ENCODE measurements at regions not wholly inside any gene's neighbourhood (a gene's known extent, or its start where the extent isn't known, plus 50 kb on each side); places are given as distances from the start of the nearest gene placed in this dataset.

- Histone ChIP-seq H3K18ac (ENCODE audit: low read length) (no peak overlapping the region), H3K27ac (ENCODE audit: low read depth, low read length) (no peak overlapping the region), H3K4me2 (ENCODE audit: low read length) (no peak overlapping the region), H3K79me2 (ENCODE audit: control insufficient read depth, insufficient read depth, low read length) (no peaks in the 10 kb centered on the region), H3K79me1 (ENCODE audit: low read length) (no peaks in the 10 kb centered on the region), H4K8ac (ENCODE audit: low read depth, low read length) (no peak overlapping the region), H3K4ac (ENCODE audit: low read depth, low read length) (no peak overlapping the region), H2BK5ac (ENCODE audit: low read length) (no peak overlapping the region), H3K9ac (ENCODE audit: low read length) (no peak overlapping the region), H3K56ac (ENCODE audit: low read length) (no peak overlapping the region), H4K5ac (ENCODE audit: low read length) (no peak overlapping the region), H3K4me1 (ENCODE audit: control insufficient read depth, low read depth, low read length) (no peaks in the 10 kb centered on the region), H2BK120ac (ENCODE audit: low read depth, low read length) (no peak overlapping the region), H3K36me3 (ENCODE audit: control insufficient read depth, insufficient read depth, low read length) (no peaks in the 10 kb centered on the region), H3K23ac (ENCODE audit: low read length) (no peak overlapping the region), H2BK15ac (replicated peaks; ENCODE audit: low read depth) (no peak overlapping the region), H3K27me3 (ENCODE audit: insufficient read depth, low read length, poor library complexity) (no peaks in the 10 kb centered on the region), H3K4me3 (ENCODE audit: low read length) (no peak overlapping the region), H2AK5ac (ENCODE audit: low read length) (no peak overlapping the region)
- no peak for DNase-seq
- WGBS (ENCODE audit: extremely low coverage, insufficient coverage, low lambda C conversion rate): no CpG with 5 or more reads among the region's 12 CpGs
Observed at GRCh38 chr7:101691822-101692384, 62.8 kb upstream of the MYL10 start.

GRCh38 chr7:101693498-101694091 lies 64.5 kb upstream of the MYL10 start:
- H3K56ac ChIP-seq (ENCODE audit: low read length): no peak overlapping the region
- no peak overlapping the region for H3K4me2 ChIP-seq (ENCODE audit: low read length)
- H3K79me1 ChIP-seq (ENCODE audit: low read length): no peaks in the 10 kb centered on the region
- H3K4me1 ChIP-seq (ENCODE audit: control insufficient read depth, low read depth, low read length): no peaks in the 10 kb centered on the region
- H4K5ac ChIP-seq (ENCODE audit: low read length): no peak overlapping the region
- no peak overlapping the region for H3K27ac ChIP-seq (ENCODE audit: low read depth, low read length)
- H3K79me2 ChIP-seq (ENCODE audit: control insufficient read depth, insufficient read depth, low read length): no peaks in the 10 kb centered on the region
- DNase-seq: no peak
- H3K9ac ChIP-seq (ENCODE audit: low read length): no peak overlapping the region
- no peak overlapping the region for H3K23ac ChIP-seq (ENCODE audit: low read length)
- H3K36me3 ChIP-seq (ENCODE audit: control insufficient read depth, insufficient read depth, low read length): no peaks in the 10 kb centered on the region
- no peak overlapping the region for H2BK120ac ChIP-seq (ENCODE audit: low read depth, low read length)
- H2AK5ac ChIP-seq (ENCODE audit: low read length): no peak overlapping the region
- H4K8ac ChIP-seq (ENCODE audit: low read depth, low read length): no peak overlapping the region
- no peak overlapping the region for H3K18ac ChIP-seq (ENCODE audit: low read length)
- no peak overlapping the region for H3K4me3 ChIP-seq (ENCODE audit: low read length)
- WGBS (ENCODE audit: extremely low coverage, insufficient coverage, low lambda C conversion rate): no CpG with 5 or more reads among the region's 14 CpGs
- no peak overlapping the region for H2BK5ac ChIP-seq (ENCODE audit: low read length)
- no peak overlapping the region for H2BK15ac ChIP-seq (replicated peaks; ENCODE audit: low read depth)
- no peaks in the 10 kb centered on the region for H3K27me3 ChIP-seq (ENCODE audit: insufficient read depth, low read length, poor library complexity)
- H3K4ac ChIP-seq (ENCODE audit: low read depth, low read length): no peak overlapping the region

GRCh38 chr7:101698964-101699363 lies 69.9 kb upstream of the MYL10 start:
- Histone ChIP-seq H3K18ac (ENCODE audit: low read length) (no peak overlapping the region), H3K23ac (ENCODE audit: low read length) (no peak overlapping the region), H2BK5ac (ENCODE audit: low read length) (no peak overlapping the region), H3K4me2 (ENCODE audit: low read length) (no peak overlapping the region), H2AK5ac (ENCODE audit: low read length) (no peak overlapping the region), H3K36me3 (ENCODE audit: control insufficient read depth, insufficient read depth, low read length) (no peaks in the 10 kb centered on the region), H3K27ac (ENCODE audit: low read depth, low read length) (no peak overlapping the region), H3K56ac (ENCODE audit: low read length) (peak overlapping the region; percentile 19), H2BK120ac (ENCODE audit: low read depth, low read length) (no peak overlapping the region), H3K9ac (ENCODE audit: low read length) (no peak overlapping the region), H3K4me1 (ENCODE audit: control insufficient read depth, low read depth, low read length) (no peaks in the 10 kb centered on the region), H3K79me1 (ENCODE audit: low read length) (no peaks in the 10 kb centered on the region), H3K27me3 (ENCODE audit: insufficient read depth, low read length, poor library complexity) (no peaks in the 10 kb centered on the region), H2BK15ac (replicated peaks; ENCODE audit: low read depth) (no peak overlapping the region), H3K79me2 (ENCODE audit: control insufficient read depth, insufficient read depth, low read length) (no peaks in the 10 kb centered on the region), H4K8ac (ENCODE audit: low read depth, low read length) (no peak overlapping the region), H4K5ac (ENCODE audit: low read length) (no peak overlapping the region), H3K4ac (ENCODE audit: low read depth, low read length) (no peak overlapping the region), H3K4me3 (ENCODE audit: low read length) (no peak overlapping the region)
- DNase-seq: no peak
- WGBS (ENCODE audit: extremely low coverage, insufficient coverage, low lambda C conversion rate): no CpG with 5 or more reads among the region's 11 CpGs

DNA sequence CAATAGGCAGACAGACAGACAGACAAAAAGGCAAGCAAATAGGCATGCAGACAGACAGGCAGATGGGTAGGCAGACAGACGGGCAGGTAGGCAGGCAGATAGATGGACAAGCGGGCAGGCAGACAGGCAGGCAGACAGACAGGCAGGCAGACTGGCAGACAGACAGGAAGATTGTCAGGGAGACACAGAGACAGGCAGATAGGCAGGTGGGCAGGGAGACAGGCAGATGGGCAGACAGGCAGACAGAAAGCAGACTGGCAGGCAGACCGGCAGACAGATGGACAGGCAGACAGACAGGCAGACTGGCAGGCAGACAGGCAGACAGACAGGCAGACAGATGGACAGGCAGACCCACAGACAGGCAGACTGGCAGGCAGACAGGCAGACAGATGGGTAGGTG lies 70.3 kb upstream of the MYL10 start:
- Histone ChIP-seq H3K4me3 (ENCODE audit: low read length) (no peak overlapping the region), H4K8ac (ENCODE audit: low read depth, low read length) (no peak overlapping the region), H3K27me3 (ENCODE audit: insufficient read depth, low read length, poor library complexity) (no peaks in the 10 kb centered on the region), H3K4me1 (ENCODE audit: control insufficient read depth, low read depth, low read length) (no peaks in the 10 kb centered on the region), H3K79me1 (ENCODE audit: low read length) (no peaks in the 10 kb centered on the region), H2BK5ac (ENCODE audit: low read length) (no peak overlapping the region), H3K9ac (ENCODE audit: low read length) (no peak overlapping the region), H2BK15ac (replicated peaks; ENCODE audit: low read depth) (no peak overlapping the region), H2AK5ac (ENCODE audit: low read length) (no peak overlapping the region), H3K23ac (ENCODE audit: low read length) (no peak overlapping the region), H3K79me2 (ENCODE audit: control insufficient read depth, insufficient read depth, low read length) (no peaks in the 10 kb centered on the region), H2BK120ac (ENCODE audit: low read depth, low read length) (no peak overlapping the region), H3K4ac (ENCODE audit: low read depth, low read length) (no peak overlapping the region), H3K27ac (ENCODE audit: low read depth, low read length) (no peak overlapping the region), H3K56ac (ENCODE audit: low read length) (no peak overlapping the region), H3K18ac (ENCODE audit: low read length) (no peak overlapping the region), H3K36me3 (ENCODE audit: control insufficient read depth, insufficient read depth, low read length) (no peaks in the 10 kb centered on the region), H3K4me2 (ENCODE audit: low read length) (no peak overlapping the region), H4K5ac (ENCODE audit: low read length) (no peak overlapping the region)
- no CpG with 5 or more reads among the region's 3 CpGs for WGBS (ENCODE audit: extremely low coverage, insufficient coverage, low lambda C conversion rate)
- DNase-seq: no peak

GRCh38 chr7:101699881-101700823 lies 71.1 kb upstream of the MYL10 start:
- Histone ChIP-seq H3K27me3 (ENCODE audit: insufficient read depth, low read length, poor library complexity) (no peaks in the 10 kb centered on the region), H3K23ac (ENCODE audit: low read length) (no peak overlapping the region), H3K36me3 (ENCODE audit: control insufficient read depth, insufficient read depth, low read length) (no peaks in the 10 kb centered on the region), H4K8ac (ENCODE audit: low read depth, low read length) (no peak overlapping the region), H3K18ac (ENCODE audit: low read length) (no peak overlapping the region), H2BK5ac (ENCODE audit: low read length) (no peak overlapping the region), H2BK15ac (replicated peaks; ENCODE audit: low read depth) (no peak overlapping the region), H3K27ac (ENCODE audit: low read depth, low read length) (no peak overlapping the region), H3K4me2 (ENCODE audit: low read length) (no peak overlapping the region), H2AK5ac (ENCODE audit: low read length) (no peak overlapping the region), H3K9ac (ENCODE audit: low read length) (no peak overlapping the region), H3K4me1 (ENCODE audit: control insufficient read depth, low read depth, low read length) (no peaks in the 10 kb centered on the region), H3K4ac (ENCODE audit: low read depth, low read length) (no peak overlapping the region), H3K79me2 (ENCODE audit: control insufficient read depth, insufficient read depth, low read length) (no peaks in the 10 kb centered on the region), H3K4me3 (ENCODE audit: low read length) (no peak overlapping the region), H3K56ac (ENCODE audit: low read length) (no peak overlapping the region), H4K5ac (ENCODE audit: low read length) (no peak overlapping the region), H3K79me1 (ENCODE audit: low read length) (no peaks in the 10 kb centered on the region), H2BK120ac (ENCODE audit: low read depth, low read length) (no peak overlapping the region)
- WGBS (ENCODE audit: extremely low coverage, insufficient coverage, low lambda C conversion rate): no CpG with 5 or more reads among the region's 28 CpGs
- no peak for DNase-seq

All from mesendoderm (in vitro differentiated cells).